GM11168 (cell line): ENCODE measurements at regions not wholly inside any gene's neighbourhood (a gene's known extent, or its start where the extent isn't known, plus 50 kb on each side); places are given as distances from the start of the nearest gene placed in this dataset.

ENCODE experiments used
- in situ Hi-C: fragments of 300-500 bp; cut with MboI; formaldehyde crosslinking; loops from one replicate; pipeline ENCODE4 v1.12.0; 2022; ENCODE audit warnings: low sequenced_read_pairs; ENCODE audit not compliant: unreplicated experiment

DNA sequence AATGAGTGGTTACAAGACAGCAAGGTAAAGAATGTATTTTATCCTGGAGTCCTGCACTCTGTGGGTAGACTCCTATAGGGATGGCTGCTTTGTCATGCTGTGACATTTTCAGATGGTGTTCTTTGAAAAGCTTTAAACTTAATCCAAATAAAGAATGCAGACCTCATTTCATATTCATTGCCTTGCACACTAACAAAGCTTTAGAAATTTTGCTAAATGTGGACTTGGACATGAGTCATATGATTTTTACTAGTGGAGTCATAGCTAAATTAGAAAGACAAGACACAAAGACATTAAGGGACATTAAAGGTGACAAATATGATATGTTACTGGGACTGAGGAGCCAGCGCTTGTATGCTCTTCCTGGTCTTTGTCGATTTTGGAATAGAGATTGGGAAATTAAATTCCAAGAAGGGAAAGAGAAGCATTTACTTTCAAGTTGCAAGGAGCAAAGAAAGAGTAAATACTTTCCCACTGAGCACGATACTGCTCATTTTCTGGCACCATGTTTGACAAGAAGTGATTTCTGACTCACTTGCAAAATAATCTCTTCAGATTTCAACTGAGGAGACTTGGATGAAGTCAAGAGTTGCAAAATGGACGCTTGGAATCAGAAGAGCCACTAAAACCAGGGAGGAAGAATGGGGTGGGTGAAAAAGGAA lies 152.9 kb upstream of the MYOCD start:
- in situ Hi-C loops = no loop called here

DNA sequence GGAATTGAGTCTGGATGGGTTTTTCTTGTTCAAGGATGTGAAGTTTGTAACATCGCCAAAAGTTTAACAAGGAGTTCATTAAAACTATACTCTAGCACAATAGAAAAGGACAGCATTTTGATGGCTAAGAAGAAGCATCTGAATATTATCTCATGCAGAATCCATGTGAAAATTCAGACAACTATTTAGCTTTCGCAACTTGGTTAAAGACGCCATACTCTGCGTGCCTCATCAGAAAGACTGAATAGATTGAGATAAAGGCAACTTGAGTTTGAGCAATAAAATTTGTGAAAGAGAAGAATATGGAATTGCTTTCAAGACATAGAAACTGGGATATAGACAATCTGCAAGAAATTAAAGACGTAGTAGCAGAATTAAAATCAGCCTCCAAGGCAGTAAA lies 151.1 kb upstream of the MYOCD start:
- in situ Hi-C loops = no loop called here

DNA sequence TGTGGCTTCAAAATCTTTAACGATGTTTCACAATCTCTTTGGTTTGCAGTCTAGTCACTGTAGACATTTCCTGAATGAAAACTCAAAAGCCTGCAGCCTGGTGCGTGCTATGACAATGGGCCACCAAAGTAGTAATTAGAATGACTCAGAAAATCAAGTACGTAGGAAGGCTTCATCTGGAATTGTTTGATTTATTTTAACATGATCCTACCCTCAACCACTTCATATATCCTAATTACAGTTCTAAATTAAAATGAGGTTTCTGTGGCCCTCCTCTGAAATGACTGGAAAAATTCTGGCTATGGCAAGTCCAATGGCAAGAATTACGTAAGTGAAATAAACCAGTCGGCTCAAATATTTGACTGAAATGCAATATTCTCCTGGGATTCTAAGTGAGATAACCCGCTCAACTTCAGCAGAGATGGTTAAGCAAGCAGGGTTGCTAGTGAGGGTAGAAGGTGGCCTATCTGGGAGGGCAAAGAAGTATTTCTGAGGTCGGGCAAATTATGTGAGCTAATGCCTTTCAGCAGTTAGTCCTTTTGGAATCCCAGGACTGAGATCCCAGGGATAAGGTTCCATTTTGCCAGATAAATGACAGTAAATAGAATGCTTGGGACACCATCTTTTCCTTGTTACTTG lies 145.6 kb upstream of the MYOCD start:
- in situ Hi-C loops = no loop called here

DNA sequence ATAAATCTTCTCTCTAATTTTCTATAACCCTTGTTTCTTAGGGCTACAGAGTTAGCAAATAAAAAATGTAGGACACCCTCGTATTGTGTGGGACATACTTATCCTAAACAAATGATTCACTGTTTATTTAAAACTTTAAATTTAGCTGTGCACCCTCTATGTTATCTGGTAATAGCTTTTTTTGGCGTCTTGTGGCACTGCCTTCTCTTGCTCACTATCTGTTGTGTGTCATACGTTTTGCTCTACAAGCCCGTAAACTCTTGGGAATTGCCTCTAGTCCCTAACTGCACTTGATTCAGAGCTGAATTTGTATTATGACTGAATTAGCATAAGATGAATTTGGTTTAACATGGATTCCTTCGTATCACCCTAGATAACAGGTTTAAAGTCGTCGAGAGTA lies 144.3 kb upstream of the MYOCD start:
- in situ Hi-C loops = no loop called here

DNA sequence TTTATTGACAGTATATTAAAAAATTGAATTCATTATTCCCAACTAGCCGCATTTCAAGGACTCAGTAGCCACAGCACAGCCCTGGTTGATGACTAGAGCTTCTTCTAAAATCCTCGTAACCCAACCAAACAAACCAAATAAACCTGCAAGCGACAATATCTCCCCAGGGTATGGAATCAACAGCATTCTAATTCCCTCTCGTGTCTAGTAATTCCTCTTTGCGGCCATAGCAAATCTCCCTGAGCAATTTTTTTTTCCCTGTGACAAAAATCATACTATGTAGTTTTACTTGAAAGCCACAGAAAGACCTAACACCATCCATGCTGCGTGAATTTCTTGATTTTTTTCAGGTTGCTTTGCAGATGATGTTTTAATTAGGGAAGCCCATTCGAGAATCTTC lies 143.4 kb upstream of the MYOCD start:
- in situ Hi-C loops = no loop called here

DNA sequence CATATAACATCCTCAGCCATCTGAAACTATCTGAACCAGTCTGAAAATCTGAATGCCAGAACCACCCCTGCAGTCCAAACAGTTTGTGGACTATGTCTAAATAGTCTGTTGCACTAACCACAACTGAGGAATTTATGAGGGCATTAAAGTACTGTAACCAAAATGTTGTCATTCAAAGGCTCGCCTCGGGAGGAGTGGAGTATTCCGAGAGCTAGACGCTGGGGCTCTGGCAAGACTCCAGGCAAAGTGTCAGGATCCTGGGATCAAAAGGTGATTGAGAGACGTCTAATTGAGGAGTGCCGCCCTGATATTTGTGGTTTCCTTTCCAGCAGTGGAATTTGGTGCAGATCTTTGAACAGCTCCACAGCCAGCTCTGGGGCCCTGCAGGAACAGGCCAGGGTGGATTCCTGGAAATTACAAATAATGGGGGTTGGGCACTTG lies 142.9 kb upstream of the MYOCD start:
- in situ Hi-C loops = no loop called here

DNA sequence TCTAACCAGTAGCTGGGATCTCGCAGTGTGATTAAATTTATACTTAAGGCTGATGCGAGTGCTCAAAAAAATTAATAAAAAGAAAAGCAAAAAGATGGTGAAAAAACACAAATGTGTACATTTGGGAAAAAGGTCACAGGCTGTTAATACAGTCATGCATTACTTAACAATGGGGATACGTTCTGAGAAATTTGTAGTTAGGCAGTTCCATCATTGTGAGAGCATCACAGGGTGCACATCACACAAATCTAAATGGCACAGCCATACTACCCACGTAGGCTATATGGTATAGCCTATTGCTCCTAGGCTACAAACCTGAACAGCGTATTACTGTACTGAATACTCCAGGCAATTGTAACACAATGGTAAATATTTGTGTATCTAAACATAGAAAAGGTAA lies 142.4 kb upstream of the MYOCD start:
- in situ Hi-C loops = no loop called here

DNA sequence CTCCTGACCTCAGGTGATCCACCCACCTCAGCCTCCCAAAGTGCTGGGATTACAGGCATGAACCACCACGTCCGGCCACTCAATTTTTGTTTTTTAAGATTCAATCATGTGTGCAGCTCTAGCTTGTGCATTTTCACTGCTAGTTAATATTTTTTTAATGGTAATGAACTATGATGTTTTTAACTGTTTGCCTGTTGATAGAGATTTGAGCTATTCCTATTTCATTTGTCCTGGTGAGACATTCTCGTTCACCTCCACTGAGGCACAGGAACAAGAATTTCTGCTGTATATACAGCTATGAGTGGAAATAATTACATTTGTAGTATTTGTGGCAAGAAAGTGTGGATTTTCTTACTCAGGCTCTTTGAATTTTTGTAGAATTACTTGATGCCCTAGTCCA lies 137.7 kb upstream of the MYOCD start:
- in situ Hi-C loops = no loop called here

DNA sequence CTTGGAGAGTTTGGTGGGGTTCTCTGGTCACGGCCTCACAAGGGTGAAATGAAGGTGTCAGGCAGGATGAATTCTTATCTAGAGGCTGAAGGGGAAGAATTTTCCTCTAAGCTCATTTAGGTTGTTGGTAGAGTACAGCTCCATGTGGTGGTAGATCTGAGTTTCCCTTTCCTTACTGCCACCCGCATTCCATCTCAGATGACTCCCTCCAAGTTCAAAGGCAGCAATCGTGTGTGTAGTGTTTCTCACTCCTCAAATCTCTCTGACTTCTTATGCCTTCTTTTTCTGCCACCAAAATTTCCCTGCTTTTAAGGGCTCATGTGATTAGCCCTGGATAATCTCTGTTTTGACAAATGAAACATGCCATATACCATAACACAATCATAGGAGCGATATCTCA lies 135.5 kb upstream of the MYOCD start:
- in situ Hi-C loops = no loop called here

DNA sequence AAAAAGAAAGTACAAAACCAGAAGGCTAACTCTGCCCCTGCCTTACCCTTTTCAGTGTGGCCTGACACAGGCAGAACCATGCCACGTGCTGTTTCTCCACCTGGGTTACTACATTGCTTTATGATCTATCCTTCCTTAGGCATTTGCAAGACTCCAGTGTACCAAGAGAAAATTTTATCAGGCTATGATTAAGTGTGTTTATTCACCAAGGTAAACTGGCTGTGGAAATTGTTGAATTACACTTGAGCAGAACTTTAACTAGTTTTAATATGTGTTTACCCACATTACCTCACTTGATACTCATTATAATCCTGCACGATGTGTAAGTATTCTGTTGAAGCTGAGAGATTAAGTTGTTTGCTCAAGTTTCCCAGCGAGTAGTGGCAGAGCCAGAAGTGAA lies 129.7 kb upstream of the MYOCD start:
- in situ Hi-C loops = no loop called here

DNA sequence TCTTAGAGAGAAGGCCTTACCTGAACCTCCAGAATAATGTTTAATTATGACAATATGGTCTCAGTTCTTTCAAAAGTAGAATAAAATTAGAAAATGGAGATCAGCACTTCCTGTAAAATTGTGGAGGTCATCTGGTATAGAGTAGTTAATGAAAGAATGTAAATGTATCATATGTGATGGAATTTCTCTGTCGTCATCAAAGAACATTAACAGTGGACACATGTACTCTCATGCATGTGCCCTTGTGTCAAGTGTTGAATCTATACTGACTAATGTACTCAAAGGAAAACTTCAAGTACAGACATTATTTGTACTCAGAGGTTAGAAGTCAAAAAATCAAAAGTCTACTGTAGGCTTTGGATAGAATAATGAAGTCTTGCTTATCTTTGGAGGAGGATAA lies 129.2 kb upstream of the MYOCD start:
- in situ Hi-C loops = no loop called here

DNA sequence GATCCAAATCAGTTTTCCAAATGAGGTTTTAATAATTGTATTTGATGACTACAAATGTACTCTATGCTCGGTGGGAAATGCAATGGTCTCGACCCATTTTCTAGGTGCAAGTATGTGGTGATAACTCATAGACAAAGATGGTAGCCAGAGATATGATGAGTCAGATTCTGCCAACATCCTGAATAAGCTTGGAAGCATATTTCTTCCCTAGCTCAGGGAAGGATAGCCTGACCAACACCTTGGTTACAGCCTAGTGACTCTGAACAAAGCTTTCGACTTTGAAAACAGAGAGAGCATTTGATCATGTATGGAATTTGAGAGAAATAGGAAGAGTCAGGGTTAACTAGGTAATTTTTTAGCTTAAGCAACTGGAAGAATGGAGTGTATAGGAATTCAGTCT lies 128.3 kb upstream of the MYOCD start:
- in situ Hi-C loops = no loop called here

DNA sequence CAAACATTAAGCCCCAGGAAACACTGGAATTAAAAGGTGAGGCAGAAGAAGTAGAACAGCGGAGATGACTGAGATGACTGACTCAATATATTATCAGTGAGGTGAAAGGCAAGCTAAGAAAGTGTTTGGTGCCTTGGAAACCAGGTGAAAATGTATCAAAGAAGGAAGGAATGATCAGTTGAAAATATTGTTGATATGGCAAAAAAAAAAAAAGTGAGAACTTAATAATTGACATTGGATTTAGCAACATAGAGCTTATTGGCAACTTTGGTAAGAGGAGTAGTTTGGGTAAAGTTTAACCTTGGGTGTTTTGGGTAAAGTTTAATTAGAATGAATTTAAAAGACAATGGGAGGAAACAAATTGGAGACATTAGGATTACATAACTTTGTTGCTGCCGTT lies 127.7 kb upstream of the MYOCD start:
- in situ Hi-C loops = no loop called here

DNA sequence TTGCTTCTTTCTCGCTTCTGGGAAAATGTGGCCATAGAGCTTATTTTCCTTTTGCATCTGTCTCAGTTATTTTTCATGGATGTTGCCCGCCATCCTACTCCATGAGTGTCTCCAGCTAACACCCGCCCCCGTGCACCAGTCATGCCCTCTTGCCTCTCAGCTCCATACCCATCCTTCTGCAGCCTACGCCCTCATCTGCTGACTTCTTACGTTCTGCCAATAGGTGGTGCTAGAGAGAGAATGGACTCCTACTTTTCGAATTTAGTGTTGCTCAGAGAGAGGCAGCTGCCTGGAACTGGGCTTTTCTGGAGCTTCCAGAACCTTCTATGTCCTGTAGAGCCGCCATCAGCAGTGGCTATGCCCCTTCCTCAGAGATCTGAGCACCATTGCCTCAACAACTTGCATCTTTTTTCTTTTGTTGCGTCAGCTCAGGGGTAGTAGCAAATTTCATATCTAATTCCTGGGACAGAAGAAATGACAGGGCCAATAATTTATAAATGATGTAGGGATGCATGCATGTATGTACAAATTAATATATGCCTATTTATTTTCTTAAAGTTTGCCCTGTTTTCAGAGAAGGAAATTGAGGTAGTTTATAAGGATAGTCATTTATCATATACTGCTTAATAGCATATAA lies 119.7 kb upstream of the MYOCD start:
- in situ Hi-C loops = no loop called here

DNA sequence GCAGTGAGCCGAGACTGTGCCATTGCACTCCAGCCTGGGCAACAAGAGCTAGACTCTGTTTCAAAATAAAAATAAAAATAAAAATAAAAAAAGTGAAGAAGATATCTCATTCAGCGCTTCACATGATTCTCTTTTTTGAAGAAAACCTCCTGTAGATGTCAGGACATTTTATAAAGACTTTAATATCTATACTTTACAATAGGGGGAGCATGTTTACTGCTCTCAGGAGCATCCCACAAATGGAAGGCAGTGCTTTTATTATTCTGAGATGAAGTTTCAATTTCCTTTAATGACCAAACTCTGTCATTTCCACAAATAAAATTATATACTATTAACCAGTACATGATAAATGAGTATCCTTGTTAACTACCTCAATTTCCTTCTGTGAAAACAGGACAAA lies 118.7 kb upstream of the MYOCD start:
- in situ Hi-C loops = no loop called here

DNA sequence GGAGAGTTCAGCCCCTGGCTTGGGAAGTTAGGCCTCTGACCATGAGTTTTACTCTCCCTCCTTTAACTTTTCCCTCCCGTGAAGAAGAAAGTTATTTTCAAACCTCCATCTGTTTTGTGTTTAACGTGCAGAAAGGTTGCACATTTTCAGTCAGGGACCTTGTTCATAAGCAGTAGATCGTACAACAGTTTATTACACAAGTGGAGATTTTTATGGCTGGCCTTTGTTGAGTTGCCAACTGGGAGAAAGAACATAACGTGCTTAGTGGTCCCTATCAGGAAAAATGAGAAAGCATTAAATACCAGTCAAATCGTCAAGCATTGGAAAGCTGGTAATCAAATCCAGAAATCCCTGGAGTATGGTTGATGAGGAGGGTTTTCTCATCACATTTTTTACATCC lies 117.9 kb upstream of the MYOCD start:
- in situ Hi-C loops = no loop called here

DNA sequence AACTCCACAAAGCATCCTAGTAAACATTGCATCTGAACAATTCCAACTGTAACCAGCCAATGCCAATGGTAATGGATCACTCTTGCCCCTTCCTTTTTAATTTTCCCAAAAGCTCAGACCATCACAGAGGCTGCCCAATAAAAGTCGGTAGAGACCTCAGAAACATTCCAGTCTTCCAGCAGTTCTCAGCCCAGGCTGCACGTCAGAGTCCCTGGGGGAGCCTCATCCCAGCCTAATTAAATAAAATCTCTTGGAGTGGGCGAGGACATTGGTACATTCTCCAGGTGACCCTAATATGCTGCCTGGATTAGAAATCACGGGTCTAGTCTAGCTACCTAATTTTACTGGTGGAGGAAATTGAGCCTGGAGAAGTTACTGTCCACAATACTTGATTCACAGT lies 117.1 kb upstream of the MYOCD start:
- in situ Hi-C loops = no loop called here

DNA sequence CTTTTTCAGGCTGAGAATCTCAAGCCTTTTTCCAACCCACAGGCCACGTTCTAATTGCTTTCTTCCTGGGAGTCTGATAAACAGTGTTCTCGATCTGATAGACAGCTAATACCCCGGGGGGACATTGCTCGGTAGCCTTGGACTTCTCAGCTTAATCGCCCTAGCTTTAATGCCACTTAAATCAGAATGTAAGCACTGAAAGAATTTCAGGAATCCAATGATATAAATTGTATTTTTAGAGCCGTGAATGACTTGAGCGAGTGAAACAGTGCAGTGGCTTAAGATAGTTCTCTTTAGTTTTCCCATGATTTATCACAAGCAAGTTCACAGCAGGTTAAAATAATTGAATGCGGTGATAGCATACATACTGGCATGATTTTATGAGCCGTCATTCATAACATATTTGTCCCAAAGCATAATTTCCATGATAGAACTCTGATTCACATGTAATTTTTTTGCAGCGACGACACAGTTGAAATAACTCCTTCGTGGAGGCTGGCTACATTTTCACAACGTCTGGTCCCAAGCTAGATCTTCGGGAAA lies 116.1 kb upstream of the MYOCD start:
- in situ Hi-C loops = no loop called here

DNA sequence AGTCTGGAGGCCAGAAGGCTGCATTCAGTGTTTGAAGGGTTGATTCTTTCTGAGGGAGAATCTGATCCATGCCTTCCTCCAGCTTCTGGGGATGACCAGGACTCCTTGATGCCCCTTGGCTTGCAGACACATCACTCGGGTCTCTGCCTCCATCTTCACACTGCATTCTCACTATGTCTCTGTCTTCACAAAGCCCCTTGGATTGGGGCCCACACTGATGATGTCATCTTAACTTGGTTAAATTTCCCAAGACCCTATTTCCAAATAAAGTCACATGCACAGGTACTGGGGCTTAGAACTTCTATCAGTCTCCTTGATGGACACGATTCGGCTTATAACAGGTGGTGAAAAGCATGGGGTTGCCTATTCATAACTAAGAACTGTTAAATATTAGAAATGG lies 112.1 kb upstream of the MYOCD start:
- in situ Hi-C loops = no loop called here

DNA sequence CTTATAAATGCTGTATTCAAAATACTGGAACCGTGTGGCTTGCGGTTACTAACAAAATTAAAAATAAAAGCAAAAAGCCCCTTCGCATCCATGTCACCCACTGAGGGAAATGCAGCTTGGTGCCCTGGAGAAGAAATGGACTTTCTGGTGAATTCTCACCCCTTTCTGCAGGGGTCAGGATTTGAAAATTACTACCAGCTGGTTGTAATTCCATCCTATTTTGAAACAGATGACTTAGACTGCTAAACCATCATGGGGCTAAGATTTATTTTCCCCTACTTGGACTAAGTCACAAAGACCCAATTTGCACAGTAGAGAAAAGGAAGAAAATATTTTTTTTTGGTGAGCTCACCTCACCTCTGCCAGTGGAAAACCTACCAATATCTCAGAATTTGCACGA lies 111.4 kb upstream of the MYOCD start:
- in situ Hi-C loops = no loop called here

DNA sequence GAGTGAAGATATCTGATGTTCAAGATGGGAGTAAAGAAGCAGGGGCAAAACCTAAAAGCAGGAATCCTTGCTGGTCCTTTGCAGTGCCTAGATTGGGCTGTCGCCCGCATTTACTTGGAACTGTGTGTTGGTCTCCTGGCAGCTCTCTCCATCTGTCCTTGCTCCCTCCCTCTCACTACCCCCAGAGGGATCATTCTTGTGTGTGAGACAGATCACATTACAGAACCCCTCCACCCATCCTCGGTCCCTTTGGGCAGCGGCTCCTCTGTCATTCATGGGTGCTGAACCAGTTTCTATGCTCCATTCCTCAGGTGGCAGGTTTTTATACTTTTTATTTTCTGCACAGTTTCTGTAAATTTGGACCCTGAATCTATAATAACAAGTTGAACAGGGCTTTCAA lies 99.4 kb upstream of the MYOCD start:
- in situ Hi-C loops = no loop called here
